ENCODE measurements at regions not wholly inside any gene's neighbourhood (a gene's known extent, or its start where the extent isn't known, plus 50 kb on each side); places are given as distances from the start of the nearest gene placed in this dataset.
"Not testable (repeated sequence)": the region's sequence is repeated elsewhere in the genome, so short reads cannot be mapped to it uniquely, and the experiment has no call there.

GRCh38 chr14:105952222-105952621 lies 425.8 kb downstream of the TMEM121 start:
- no peak for TF ChIP-seq POLR2A (IDR thresholded peaks at IDR 0.05)
- no peak for TF ChIP-seq POLR2AphosphoS5 (IDR thresholded peaks at IDR 0.05)
- TF ChIP-seq CTCF (IDR thresholded peaks at IDR 0.05), result no peak
- no peak for TF ChIP-seq EP300 (IDR thresholded peaks at IDR 0.05; ENCODE audit: low read depth)
- Histone ChIP-seq H3K4me3 (no peak overlapping the region), H3K9me3 (no peaks in the 10 kb centered on the region), H3K27ac (no peak overlapping the region), H3K4me1 (no peaks in the 10 kb centered on the region), H3K27me3 (no peaks in the 10 kb centered on the region), H3K36me3 (no peaks in the 10 kb centered on the region)
- in situ Hi-C loops (cut with MboI; ENCODE audit: low pct_ligation_motif_present in 1 of 4, low pct_unique_long_range_greater_than_20kb in 1 of 4, low sequenced_read_pairs in 3 of 4) (no loop called here), intact Hi-C loops (cut with DNase I; ENCODE audit: low total_unique reads) (no loop called here)
- 45 to 92% methylated on average over 2 to 5 of the region's 5 CpGs for WGBS, 2 donors (ENCODE audit: low coverage in 1 of 2)
- no peak for DNase-seq

- TF ChIP-seq POLR2AphosphoS5 (IDR thresholded peaks at IDR 0.05), result no peak
- no peak for TF ChIP-seq EP300 (IDR thresholded peaks at IDR 0.05; ENCODE audit: low read depth)
- no peak for TF ChIP-seq CTCF (IDR thresholded peaks at IDR 0.05)
- no peak for TF ChIP-seq POLR2A (IDR thresholded peaks at IDR 0.05)
- WGBS, 2 donors (ENCODE audit: low coverage in 1 of 2), result 50% methylated on average over 1 of the region's 1 CpG; no CpG with 5 or more reads in 1 of the 2 donors
- in situ Hi-C loops (cut with MboI; ENCODE audit: low pct_ligation_motif_present in 1 of 4, low pct_unique_long_range_greater_than_20kb in 1 of 4, low sequenced_read_pairs in 3 of 4) (no loop called here), intact Hi-C loops (cut with DNase I; ENCODE audit: low total_unique reads) (no loop called here)
- no peaks in the 10 kb centered on the region for H3K4me1 ChIP-seq
- no peaks in the 10 kb centered on the region for H3K9me3 ChIP-seq
- no peaks in the 10 kb centered on the region for H3K36me3 ChIP-seq
- DNase-seq, result no peak
- no peak overlapping the region for H3K27ac ChIP-seq
- no peak overlapping the region for H3K4me3 ChIP-seq
- no peaks in the 10 kb centered on the region for H3K27me3 ChIP-seq
These were observed 426.4 kb downstream of the TMEM121 start for GRCh38 chr14:105952826-105953225.

GRCh38 chr14:105961625-105962024 lies 435.2 kb downstream of the TMEM121 start:
- H3K27me3 ChIP-seq; DNase-seq; H3K4me1 ChIP-seq; intact Hi-C loops (cut with DNase I; ENCODE audit: low total_unique reads); H3K36me3 ChIP-seq; H3K27ac ChIP-seq; in situ Hi-C loops (cut with MboI; ENCODE audit: low pct_ligation_motif_present in 1 of 4, low pct_unique_long_range_greater_than_20kb in 1 of 4, low sequenced_read_pairs in 3 of 4); H3K9me3 ChIP-seq; H3K4me3 ChIP-seq: not testable (repeated sequence)
- 81% methylated on average over 6 of the region's 6 CpGs; no CpG with 5 or more reads in 1 of the 2 donors for WGBS, 2 donors (ENCODE audit: low coverage in 1 of 2)

- WGBS, 2 donors (ENCODE audit: low coverage in 1 of 2), result 80 to 84% methylated on average over 2 to 3 of the region's 3 CpGs
- in situ Hi-C loops (cut with MboI; ENCODE audit: low pct_ligation_motif_present in 1 of 4, low pct_unique_long_range_greater_than_20kb in 1 of 4, low sequenced_read_pairs in 3 of 4), result no loop called here
These were observed 436.1 kb downstream of the TMEM121 start for GRCh38 chr14:105962532-105962931.

More at GRCh38 chr14:105962532-105962931, 436.1 kb downstream of the TMEM121 start:
- intact Hi-C loops (cut with DNase I; ENCODE audit: low total_unique reads), result no loop called here
- peaks cover 0 to 3% of the 10 kb centered on the region in 2 donors for H3K9me3 ChIP-seq
- H3K36me3 ChIP-seq, result no peaks in the 10 kb centered on the region
- no peak for DNase-seq
- H3K4me3 ChIP-seq, result no peak overlapping the region
- no peaks in the 10 kb centered on the region for H3K27me3 ChIP-seq
- no peaks in the 10 kb centered on the region for H3K4me1 ChIP-seq
- H3K27ac ChIP-seq, result no peak overlapping the region
- TF ChIP-seq EP300 (IDR thresholded peaks at IDR 0.05; ENCODE audit: low read depth) (no peak), POLR2AphosphoS5 (IDR thresholded peaks at IDR 0.05) (no peak), CTCF (IDR thresholded peaks at IDR 0.05) (no peak), POLR2A (IDR thresholded peaks at IDR 0.05) (no peak)
